ENCODE measurements at regions not wholly inside any gene's neighbourhood (a gene's known extent, or its start where the extent isn't known, plus 50 kb on each side); places are given as distances from the start of the nearest gene placed in this dataset.

DNA sequence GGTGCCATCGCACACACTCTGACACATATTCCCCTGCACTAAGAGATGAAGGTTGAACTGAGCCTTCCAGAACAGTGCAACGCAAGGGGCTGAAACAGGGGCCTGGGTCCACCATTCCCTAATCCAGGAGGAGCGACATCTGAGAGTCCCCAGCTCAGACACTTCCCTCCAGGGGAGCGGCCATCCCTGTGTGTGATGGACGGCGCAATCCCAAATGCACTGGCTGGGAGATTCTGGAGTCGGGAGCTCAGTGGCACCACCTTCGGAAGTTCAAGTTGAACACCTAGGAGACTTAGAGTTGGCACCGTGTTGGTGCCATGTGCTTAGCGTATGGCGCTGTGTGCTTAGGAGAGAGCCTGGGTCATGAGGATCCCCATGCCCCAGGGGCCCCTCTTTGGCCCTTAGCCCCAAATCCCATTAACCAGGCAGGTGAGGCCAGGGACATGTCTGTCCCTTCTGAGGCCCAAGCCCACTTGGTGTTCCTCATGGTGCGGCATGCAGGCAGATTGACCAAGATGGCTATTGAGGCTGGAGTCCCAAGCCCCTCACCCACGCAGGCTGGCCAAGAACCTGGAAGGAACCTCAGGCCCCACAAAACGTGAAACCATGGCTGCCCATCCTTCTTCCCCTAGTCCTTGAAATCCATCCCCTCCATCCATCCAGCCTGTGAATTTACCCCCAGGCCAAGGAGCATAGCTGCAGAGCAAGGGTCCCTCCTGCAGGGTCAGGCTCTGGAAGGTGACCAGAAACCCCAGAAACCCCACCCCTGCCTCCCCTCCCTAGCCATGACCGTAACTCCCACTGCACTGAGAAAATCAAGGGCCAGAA, 114.1 kb upstream of the OTOS start:
- no peaks in the 10 kb centered on the region for H3K9me3 ChIP-seq
- 82 to 88% methylated on average over 9 to 15 of the region's 15 CpGs for WGBS, 2 donors
- no peaks in the 10 kb centered on the region for H3K27me3 ChIP-seq
- H3K4me1 ChIP-seq = peaks cover 11 to 25% (median 20%) of the 10 kb centered on the region in 4 donors
- no peak for ATAC-seq (ENCODE audit: low FRiP score in 2 of 2)
- TF ChIP-seq, protein P1, sequence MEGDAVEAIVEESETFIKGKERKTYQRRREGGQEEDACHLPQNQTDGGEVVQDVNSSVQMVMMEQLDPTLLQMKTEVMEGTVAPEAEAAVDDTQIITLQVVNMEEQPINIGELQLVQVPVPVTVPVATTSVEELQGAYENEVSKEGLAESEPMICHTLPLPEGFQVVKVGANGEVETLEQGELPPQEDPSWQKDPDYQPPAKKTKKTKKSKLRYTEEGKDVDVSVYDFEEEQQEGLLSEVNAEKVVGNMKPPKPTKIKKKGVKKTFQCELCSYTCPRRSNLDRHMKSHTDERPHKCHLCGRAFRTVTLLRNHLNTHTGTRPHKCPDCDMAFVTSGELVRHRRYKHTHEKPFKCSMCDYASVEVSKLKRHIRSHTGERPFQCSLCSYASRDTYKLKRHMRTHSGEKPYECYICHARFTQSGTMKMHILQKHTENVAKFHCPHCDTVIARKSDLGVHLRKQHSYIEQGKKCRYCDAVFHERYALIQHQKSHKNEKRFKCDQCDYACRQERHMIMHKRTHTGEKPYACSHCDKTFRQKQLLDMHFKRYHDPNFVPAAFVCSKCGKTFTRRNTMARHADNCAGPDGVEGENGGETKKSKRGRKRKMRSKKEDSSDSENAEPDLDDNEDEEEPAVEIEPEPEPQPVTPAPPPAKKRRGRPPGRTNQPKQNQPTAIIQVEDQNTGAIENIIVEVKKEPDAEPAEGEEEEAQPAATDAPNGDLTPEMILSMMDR (IDR thresholded peaks at IDR 0.05) = no peak
- TF ChIP-seq POLR2AphosphoS5 (IDR thresholded peaks at IDR 0.05) (no peak), EP300 (IDR thresholded peaks at IDR 0.05) (no peak), POLR2A (IDR thresholded peaks at IDR 0.05) (no peak)
- DNase-seq = no peak
- H3K27ac ChIP-seq = peak overlapping the region in 3 of 4 donors; percentile 41 to 56 (median 53)
- H3K36me3 ChIP-seq = no peaks in the 10 kb centered on the region
- peak overlapping the region in 3 of 4 donors; percentile 22 to 41 (median 26) for H3K4me3 ChIP-seq

DNA sequence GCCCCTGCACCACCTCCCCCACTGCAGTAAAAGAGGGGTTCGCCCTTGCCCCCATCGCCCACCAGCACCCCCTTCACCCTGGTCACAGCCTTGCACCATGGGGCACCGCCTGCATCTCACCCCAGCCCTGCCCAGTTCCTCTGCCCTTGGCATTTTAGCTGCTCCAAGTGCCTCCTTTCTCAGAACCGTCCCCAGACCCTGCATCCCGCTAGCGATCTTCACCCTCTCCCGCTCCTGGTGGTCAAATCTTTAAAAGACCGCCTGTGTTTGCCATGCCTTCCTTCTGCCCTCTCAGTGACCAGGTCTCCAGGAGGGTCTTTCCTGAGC, 114.7 kb upstream of the OTOS start:
- 64 to 70% methylated on average over 8 of the region's 8 CpGs for WGBS, 2 donors
- H3K4me1 ChIP-seq = peaks cover 11 to 23% (median 20%) of the 10 kb centered on the region in 4 donors
- no peak for ATAC-seq (ENCODE audit: low FRiP score in 2 of 2)
- H3K27ac ChIP-seq = peak overlapping the region in 3 of 4 donors; percentile 41 to 56 (median 53)
- no peaks in the 10 kb centered on the region for H3K36me3 ChIP-seq
- DNase-seq = no peak
- no peaks in the 10 kb centered on the region for H3K27me3 ChIP-seq
- TF ChIP-seq EP300 (IDR thresholded peaks at IDR 0.05) (no peak), POLR2AphosphoS5 (IDR thresholded peaks at IDR 0.05) (no peak), POLR2A (IDR thresholded peaks at IDR 0.05) (no peak)
- TF ChIP-seq, protein P1 (IDR thresholded peaks at IDR 0.05) = no peak
- H3K4me3 ChIP-seq = peak overlapping the region in 3 of 4 donors; percentile 22 to 41 (median 26)
- no peaks in the 10 kb centered on the region for H3K9me3 ChIP-seq

DNA sequence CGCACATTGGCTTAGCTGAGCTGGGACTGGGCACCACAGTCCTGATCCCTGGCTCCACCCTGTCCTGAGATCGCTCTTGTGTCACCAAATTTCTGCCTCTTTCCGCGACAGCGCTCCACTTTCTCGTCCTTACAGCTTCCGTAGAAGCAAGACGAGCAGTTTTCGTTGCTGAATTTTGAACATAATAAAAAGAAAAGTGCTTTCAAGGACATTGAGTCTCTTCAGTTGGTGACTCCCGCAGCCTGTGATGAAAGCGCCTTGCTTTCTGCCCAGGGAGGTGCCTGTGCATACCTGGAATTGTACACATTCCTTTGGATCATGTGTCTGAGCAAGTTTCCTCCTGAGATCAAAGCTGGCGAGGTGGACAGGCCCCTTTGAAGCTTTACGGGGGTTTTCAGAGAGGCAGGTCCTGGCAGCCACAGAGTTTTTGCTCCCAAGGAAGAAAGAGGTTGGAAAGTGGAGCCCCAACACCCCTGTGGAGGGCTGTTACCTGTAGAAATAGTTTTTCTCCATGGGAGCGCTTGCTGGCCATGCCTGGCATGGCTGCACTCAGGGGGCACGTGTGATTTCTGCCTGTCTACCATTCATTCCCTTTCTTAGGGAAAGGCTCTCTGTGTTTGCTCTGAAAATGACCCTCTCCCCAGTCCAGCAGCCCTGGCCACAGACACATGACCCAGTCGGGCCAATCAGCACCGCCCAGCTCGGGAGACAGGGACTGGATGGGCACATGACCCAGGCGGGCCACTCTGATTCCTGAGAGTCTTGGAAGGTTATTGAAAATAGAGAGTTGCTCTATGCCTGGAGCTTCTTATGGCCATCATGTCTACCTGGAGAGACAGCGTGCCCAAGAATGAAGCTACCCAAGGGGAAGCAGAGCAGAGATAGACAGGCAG, 115.6 kb upstream of the OTOS start:
- H3K27ac ChIP-seq = peak overlapping the region; percentile 35 to 56 (median 47)
- ATAC-seq (ENCODE audit: low FRiP score in 2 of 2) (no peak), DNase-seq (peak in 1 of 2 donors; percentile 44)
- peak overlapping the region in 3 of 4 donors; percentile 22 to 41 (median 26) for H3K4me3 ChIP-seq
- H3K4me1 ChIP-seq = peaks cover 3 to 14% (median 12%) of the 10 kb centered on the region in 4 donors
- no peaks in the 10 kb centered on the region for H3K9me3 ChIP-seq
- TF ChIP-seq EP300 (IDR thresholded peaks at IDR 0.05) (peak in 1 of 4 donors; percentile 28), POLR2A (IDR thresholded peaks at IDR 0.05) (peak in 2 of 4 donors; percentile 30 to 32), POLR2AphosphoS5 (IDR thresholded peaks at IDR 0.05) (peak in 1 of 2 donors; percentile 20)
- TF ChIP-seq, protein P1 (IDR thresholded peaks at IDR 0.05) = no peak
- WGBS, 2 donors = 61 to 64% methylated on average over 16 to 20 of the region's 20 CpGs
- H3K36me3 ChIP-seq = no peaks in the 10 kb centered on the region
- no peaks in the 10 kb centered on the region for H3K27me3 ChIP-seq

DNA sequence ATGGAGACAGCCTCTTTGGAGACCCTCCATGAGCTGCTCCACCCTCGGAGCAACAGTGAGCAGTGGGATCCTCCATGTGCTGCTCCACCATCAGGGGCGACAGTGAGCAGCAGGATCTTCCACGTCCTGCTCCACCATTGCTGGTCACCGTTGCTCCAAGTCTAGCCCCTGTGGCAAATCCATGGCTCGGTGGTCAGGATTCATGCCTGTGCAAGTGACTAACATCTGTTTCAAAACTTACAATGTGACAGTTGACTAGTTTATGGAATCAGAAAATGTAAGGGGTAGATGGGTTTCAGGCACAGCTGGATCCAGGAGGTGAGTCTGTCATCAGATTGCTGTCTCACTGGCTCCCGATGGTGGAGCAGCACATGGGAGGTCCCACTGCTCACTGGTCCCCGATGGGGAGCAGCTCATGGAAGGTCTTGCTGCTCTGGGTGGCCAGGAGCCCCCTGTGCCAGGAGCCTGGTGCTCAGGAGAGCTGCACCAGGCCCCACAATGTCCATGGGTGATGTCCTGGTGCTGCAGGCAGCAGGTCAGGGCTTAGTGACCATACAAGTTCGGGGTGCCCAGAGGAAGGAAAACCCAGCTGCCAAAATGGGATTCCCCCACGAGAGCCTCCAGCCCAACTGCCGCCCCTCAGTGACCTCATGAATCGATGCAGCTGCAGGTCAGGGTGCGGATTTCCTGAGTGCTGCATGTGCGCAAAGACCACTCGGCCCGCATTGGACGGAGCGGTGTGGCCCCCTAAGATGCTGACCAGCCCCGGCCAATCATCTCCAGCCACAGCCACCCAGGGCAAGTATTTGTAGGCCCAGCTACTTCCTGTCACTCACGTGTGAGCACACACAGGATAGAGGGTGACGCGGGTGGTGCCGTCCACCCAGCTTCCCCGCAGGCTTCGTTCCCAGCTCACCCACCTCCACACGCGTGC, 116.5 kb upstream of the OTOS start:
- Histone ChIP-seq H3K27ac (peak overlapping the region in 3 of 4 donors; percentile 41 to 56 (median 53)), H3K36me3 (no peaks in the 10 kb centered on the region), H3K4me3 (no peak overlapping the region), H3K27me3 (no peaks in the 10 kb centered on the region), H3K4me1 (peaks cover 0 to 5% (median 4%) of the 10 kb centered on the region in 4 donors), H3K9me3 (no peaks in the 10 kb centered on the region)
- WGBS, 2 donors = 91 to 92% methylated on average over 8 to 26 of the region's 26 CpGs
- TF ChIP-seq, protein P1 (IDR thresholded peaks at IDR 0.05) = no peak
- no peak for TF ChIP-seq POLR2AphosphoS5 (IDR thresholded peaks at IDR 0.05)
- TF ChIP-seq EP300 (IDR thresholded peaks at IDR 0.05) = no peak
- no peak for TF ChIP-seq POLR2A (IDR thresholded peaks at IDR 0.05)
- ATAC-seq (ENCODE audit: low FRiP score in 2 of 2) (no peak), DNase-seq (peak in 1 of 2 donors; percentile 50)
